NCI-H524 (cell line): ENCODE measurements at regions not wholly inside any gene's neighbourhood (a gene's known extent, or its start where the extent isn't known, plus 50 kb on each side); places are given as distances from the start of the nearest gene placed in this dataset.

Experiments used
- DNase-seq, 2 experiments: peaks; one replicate each; lab custom pipeline; 2025; lab: John Stamatoyannopoulos, UW

- no peak for DNase-seq
Measured at GRCh38 chr2:217443601-217444000, 559.2 kb downstream of the TNS1 start.

GRCh38 chr2:217440000-217440399 lies 562.8 kb downstream of the TNS1 start:
- no peak for DNase-seq

DNA sequence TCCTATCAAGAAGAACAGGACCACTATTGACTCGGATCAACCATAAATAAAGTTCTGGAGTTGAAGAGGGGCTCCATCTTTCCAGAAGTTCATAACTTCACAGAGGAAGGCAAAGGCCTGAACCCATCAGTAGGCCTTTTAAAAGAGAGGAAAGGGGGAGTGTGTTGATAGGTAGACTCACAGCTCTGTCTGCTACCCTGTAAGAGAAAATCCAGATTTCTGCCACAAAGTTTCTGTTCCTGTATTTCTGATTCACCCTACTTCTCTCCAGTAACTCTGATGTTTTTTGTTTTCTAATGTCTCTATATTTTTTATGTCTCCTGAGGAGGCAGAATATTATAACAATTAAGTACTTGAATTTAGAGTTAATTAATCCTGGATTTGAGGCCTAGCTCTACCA lies 564.0 kb downstream of the TNS1 start:
- no peak for DNase-seq

DNA sequence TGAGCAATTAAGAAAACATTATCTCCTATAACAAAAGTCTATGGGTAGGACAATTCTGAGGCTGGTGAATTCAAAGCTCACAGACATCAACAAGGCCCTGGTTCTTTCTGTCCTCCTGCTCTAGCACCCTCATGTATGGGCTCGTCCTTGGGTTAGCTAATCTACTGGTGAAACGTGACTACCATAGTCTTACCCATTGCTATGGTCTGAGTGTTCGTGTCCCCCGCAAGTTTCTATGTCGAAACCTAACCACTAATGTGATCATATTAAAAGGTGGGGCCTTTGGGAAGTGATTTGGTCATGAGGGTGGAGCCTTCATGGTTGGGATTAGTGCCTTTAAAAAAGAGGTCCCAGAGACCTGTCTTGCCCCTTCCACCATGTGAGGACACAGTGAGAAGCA lies 564.7 kb downstream of the TNS1 start:
- DNase-seq: no peak

- no peak for DNase-seq
Measured at GRCh38 chr2:217437290-217437870, 565.4 kb downstream of the TNS1 start.

- DNase-seq: no peak
Measured at GRCh38 chr2:217436386-217436785, 566.4 kb downstream of the TNS1 start.

DNA sequence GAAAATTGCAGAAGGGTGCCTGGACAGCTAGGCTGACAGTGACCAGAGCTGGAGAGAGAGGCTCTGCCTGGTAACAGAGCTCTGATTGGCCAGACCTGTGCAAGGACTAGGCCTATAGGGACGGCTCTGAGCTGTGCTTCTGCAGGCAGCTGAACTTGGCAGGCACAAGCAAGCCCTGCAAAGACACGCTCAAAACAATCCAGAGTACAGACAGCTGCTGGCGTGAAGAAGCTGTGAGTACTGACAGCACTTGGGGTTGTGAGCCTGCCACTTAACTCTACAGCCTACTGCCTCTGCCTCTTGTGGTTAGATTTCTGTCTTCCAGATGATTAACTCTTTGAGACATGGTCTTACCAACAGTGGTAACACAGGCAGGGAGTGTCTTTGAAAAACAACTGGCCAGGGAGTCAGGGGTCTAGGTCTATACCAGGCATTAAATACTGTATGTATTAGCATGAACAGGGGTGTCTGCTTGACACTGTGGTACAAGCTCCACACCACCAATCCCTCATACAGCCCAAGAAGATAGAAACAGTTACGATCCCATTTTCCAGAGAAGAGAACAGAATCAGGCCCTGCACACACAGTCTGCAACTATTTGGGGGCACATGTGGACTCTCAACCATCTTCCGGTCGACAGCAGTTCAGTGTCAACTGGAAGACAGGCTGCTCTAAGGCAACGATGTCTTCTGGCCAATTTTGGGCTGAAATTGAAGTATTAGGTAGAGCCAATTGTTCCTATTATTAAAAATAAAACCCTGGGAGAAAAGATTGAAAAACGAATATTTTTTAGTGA lies 568.4 kb downstream of the TNS1 start:
- DNase-seq: peak; percentile 96 to 98

GRCh38 chr2:217433522-217433921 lies 569.3 kb downstream of the TNS1 start:
- DNase-seq: peak in 1 of 2 experiments; percentile 16

DNA sequence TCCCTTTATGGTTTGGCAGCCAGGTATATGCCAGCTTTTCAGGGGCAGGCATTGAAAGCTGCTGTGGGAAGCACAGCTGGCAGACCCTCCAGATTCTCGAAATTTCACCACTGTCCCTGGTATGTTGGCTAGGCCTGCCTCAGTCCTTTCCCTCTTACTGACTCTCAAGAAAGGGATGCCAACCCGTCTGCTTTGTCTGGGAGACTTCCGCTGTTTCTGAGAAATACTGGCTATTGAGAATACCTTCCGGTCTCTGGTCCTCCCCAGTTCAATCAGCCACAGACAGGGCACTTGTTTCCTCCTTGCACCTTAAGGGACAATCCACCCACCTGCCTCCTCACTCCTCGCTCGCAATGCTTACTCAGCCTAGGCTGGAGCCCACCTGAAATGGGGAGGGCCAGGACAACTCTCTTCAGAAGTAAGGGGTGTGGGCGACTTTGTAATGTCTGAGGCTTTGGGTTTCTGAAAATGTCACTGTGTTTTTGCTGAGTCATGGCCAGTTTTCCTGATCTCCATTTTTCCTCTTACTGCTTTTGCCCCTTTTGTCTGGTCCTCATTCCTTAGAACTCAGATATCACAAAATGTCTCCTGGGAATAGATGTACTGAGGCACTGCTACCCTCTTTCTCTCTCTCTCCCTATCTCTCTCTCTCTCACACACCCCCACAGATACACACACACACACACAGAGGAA lies 571.1 kb downstream of the TNS1 start:
- DNase-seq: no peak

DNA sequence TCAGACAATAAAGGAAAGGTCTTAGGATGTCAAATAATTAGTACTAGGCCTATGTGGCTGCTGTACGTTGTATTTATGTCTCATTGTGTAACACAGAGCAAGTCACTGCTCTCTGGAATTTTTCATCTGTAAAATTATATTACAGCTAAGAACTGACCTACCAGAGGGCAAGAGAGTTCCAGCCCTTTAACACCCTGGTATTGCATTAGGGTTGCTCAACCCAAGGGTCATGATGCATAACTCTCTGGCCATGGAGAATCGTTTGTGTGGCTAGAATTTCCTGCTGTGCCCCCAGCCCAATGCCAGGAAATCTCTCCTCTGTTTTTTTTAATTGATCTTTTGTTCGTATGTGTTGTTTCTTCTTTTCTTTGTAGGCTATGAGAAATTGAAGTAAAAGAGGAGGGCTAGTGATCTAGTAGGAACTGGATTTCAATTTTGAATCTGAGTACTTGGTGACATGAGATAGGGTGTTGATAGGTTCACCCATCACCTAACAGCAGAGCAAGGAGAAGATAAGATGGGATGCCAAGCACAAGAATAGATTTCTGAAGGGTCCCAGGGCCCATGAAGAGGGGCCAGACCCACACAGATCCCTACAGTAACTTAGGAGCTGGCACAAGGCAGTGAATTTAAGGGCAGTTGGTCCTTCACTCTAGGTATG lies 571.2 kb upstream of the TNP1 start:
- DNase-seq: no peak

GRCh38 chr2:217429981-217430500 lies 570.2 kb upstream of the TNP1 start:
- DNase-seq: no peak

DNA sequence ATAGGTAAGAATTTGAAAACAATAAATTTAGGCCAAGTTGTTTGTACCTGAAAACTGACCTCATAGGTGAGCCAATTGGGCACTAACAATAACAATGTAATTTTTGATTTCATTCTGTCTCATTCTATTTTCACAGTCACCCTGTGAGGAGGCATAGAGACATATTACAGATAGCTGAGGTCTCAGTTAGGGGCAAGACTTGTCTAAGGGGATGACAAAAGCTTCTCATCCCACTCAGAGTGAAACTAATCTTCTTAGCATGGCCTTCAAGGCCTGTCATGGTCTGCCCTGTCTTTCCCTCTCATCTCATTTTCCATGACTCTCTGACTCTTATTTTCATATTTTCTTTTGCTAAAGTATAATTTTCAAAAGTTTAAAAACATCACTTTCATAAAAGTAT lies 562.0 kb upstream of the TNP1 start:
- no peak for DNase-seq

DNA sequence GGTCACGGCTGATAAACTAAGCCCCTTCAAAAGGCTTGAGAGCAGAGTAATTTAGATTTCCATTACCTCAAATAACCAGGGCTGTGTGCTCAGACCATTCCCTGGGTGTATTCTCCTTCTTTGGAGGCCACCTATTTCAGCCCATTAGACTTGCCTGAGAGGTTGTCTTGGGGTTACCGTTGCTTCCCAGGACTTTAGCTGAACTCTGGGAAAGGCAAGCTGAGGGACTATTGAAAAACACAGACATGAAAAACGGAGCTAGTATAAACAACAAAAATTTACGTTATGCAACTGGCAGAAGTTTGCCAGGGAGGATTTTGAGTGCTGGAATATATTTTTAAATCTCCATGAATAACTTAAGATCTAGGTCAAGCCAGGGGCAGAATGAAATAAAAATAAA lies 561.0 kb upstream of the TNP1 start:
- DNase-seq: no peak

- DNase-seq: no peak
Measured at GRCh38 chr2:217419055-217419671, 559.3 kb upstream of the TNP1 start.

- DNase-seq: no peak
Measured at GRCh38 chr2:217418544-217418943, 558.7 kb upstream of the TNP1 start.

DNA sequence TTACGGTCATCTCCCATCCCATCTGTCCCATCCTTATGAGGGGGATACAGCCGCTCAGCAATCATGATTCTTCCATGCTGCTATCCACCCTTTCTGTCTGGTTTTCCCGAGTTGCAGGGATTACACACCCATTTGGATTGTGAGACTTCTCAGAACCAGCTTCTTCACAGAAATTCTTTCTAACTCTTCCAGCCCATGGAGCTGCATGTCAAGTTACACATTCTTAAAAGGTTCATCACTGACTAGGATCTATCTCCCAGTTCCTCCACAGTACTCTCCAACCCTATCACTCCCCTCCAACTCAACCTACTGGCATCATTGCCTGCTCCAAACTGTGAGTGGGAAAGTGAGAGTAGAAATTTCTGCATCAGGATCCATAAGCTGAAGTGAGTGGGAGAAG lies 558.2 kb upstream of the TNP1 start:
- no peak for DNase-seq

- no peak for DNase-seq
Measured at GRCh38 chr2:217417536-217417935, 557.7 kb upstream of the TNP1 start.

GRCh38 chr2:217415316-217415715 lies 555.5 kb upstream of the TNP1 start:
- DNase-seq: no peak

DNA sequence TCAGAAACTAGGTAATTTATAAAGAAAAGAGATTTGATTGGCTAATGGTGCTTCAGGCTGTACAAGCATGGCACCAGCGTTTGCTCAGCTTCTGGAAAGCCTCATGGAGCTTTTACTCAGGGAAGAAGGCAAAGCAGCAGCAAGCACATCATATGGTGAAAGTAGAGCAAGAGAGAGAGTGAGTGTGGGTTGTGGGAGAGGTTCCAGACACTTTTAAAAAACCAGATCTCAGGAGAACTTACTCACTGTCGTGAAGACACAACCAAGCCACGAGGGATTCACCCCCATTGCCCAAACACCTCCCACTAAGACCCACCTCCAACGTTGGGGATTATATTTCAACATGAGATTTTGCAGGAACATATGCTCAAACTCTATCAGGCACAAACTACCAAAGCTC lies 554.6 kb upstream of the TNP1 start:
- DNase-seq: peak in 1 of 2 experiments; percentile 25

GRCh38 chr2:217413193-217413592 lies 553.3 kb upstream of the TNP1 start:
- DNase-seq: no peak

- DNase-seq: peak; percentile 23 to 64
Measured at GRCh38 chr2:217412721-217413120, 552.9 kb upstream of the TNP1 start.

DNA sequence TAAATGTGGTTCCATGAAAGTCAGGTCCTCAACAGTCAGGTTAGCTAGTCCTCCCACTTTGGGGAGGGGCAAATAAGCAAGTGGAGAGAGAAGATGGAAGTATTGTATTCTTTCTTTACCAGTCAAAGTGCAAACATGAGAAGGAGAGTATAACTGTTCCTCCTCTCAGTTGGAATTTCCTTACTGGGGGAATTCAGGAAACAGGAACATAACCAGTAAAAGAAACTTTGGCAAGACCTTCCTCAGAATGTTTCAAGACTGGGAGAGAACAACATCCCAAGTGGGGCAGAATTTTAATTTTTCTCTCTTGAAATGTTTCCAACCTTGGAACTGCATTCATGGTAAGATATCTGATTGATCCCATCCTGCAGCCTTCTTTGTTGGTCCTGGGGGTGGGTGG lies 552.4 kb upstream of the TNP1 start:
- no peak for DNase-seq
